H1 (cell line): ENCODE measurements at regions not wholly inside any gene's neighbourhood (a gene's known extent, or its start where the extent isn't known, plus 50 kb on each side); places are given as distances from the start of the nearest gene placed in this dataset.

Experiments used
- CEBPB ChIP-seq: IDR thresholded peaks from 2 replicates; pipeline ENCODE4 v1.6.1; 2012; ENCODE audit warnings: low read depth, low read length
- CHD1 ChIP-seq: IDR thresholded peaks from 2 replicates; pipeline ENCODE4 v1.6.1; 2012; ENCODE audit warnings: low read depth, low read length, improper control_type of control experiment
- EZH2 ChIP-seq: fragments of 200-600 bp; sonication (generic); IDR thresholded peaks from 2 replicates; pipeline ENCODE4 v1.7.1; 2012; ENCODE audit warnings: low read depth, mild to moderate bottlenecking, moderate library complexity, low read length, inconsistent platforms; ENCODE audit not compliant: severe bottlenecking
- JUN ChIP-seq: IDR thresholded peaks from 2 replicates; pipeline ENCODE4 v1.6.1; 2011; ENCODE audit warnings: low read depth, mild to moderate bottlenecking, improper control_type of control experiment, low read length
- KDM1A ChIP-seq: fragments of 200-600, 300-600 bp; sonication (generic); IDR thresholded peaks from 2 replicates; pipeline ENCODE4 v1.7.1; 2016; ENCODE audit warnings: mild to moderate bottlenecking, low read length, borderline replicate concordance
- RXRA ChIP-seq: IDR thresholded peaks from 2 replicates; pipeline ENCODE4 v1.6.1; 2011; ENCODE audit warnings: low read depth, mild to moderate bottlenecking, low read length, moderate library complexity; ENCODE audit not compliant: insufficient read depth
- SIN3A ChIP-seq, 2 experiments: IDR thresholded peaks in 1 of 2; conservative IDR thresholded peaks in 1 of 2; 2 replicates each; pipeline ENCODE4 v1.6.1; 2011 to 2012; ENCODE audit warnings: low read length in 2 of 2, improper control_type of control experiment in 1 of 2, low read depth in 1 of 2, mild to moderate bottlenecking in 1 of 2
- SIRT6 ChIP-seq: IDR thresholded peaks from one replicate; pipeline ENCODE4 v1.7.1; 2012; ENCODE audit warnings: low read length, inconsistent platforms
- SIX5 ChIP-seq: IDR thresholded peaks from 2 replicates; pipeline ENCODE4 v1.6.1; 2011; ENCODE audit warnings: mild to moderate bottlenecking, low read depth, low read length
- SP4 ChIP-seq: IDR thresholded peaks from 2 replicates; pipeline ENCODE4 v1.6.1; 2012; ENCODE audit warnings: low read length, inconsistent platforms

GRCh38 chr4:140233791-140234696, 80.1 kb upstream of the MAML3 start (continued):
- TF ChIP-seq SIX5 (no peak), SP4 (no peak; the same call in 1 of the 2 replicates), CHD1 (no peak), JUN (no peak), SIN3A (conservative IDR thresholded peaks at IDR 0.05 in 1 of 2, IDR thresholded peaks at IDR 0.05 in 1 of 2; ENCODE audit: low read depth in 1 of 2, low read length in 2 of 2) (no peak), SIRT6 (no peak), CEBPB (no peak), KDM1A (no peak), EZH2 (no peak), RXRA (no peak)
